LNCAP (cell line): ENCODE measurements at regions not wholly inside any gene's neighbourhood (a gene's known extent, or its start where the extent isn't known, plus 50 kb on each side); places are given as distances from the start of the nearest gene placed in this dataset.
A peak's percentile ranks its signal among the peaks of the same experiment; 100 is the strongest.

Experiments used
- CTCF ChIP-seq: fragments of 450-650 bp; IDR thresholded peaks from 2 replicates; pipeline ENCODE4 v1.5.1; 2017; ENCODE audit warnings: mild to moderate bottlenecking

- no peak for TF ChIP-seq CTCF
Measured at GRCh38 chr15:87682527-87682926, 574.0 kb downstream of the NTRK3 start.

GRCh38 chr15:87681104-87681503, 575.4 kb downstream of the NTRK3 start:
- TF ChIP-seq CTCF: no peak

- no peak for TF ChIP-seq CTCF
Measured at GRCh38 chr15:87680208-87680607, 576.3 kb downstream of the NTRK3 start.

- no peak for TF ChIP-seq CTCF
Measured at GRCh38 chr15:87675271-87675670, 581.3 kb downstream of the NTRK3 start.

- 0 out of 2 replicates have a peak, but pooled peaks have one; percentile 24 for TF ChIP-seq CTCF
Measured at GRCh38 chr15:87672309-87673288, 583.9 kb downstream of the NTRK3 start.

GRCh38 chr15:87671289-87671688, 585.2 kb downstream of the NTRK3 start:
- no peak for TF ChIP-seq CTCF

GRCh38 chr15:87669846-87670245, 586.7 kb downstream of the NTRK3 start:
- no peak for TF ChIP-seq CTCF
